ENCODE measurements at regions not wholly inside any gene's neighbourhood (a gene's known extent, or its start where the extent isn't known, plus 50 kb on each side); places are given as distances from the start of the nearest gene placed in this dataset.

GRCh38 chr13:111919286-111919685 is 147.7 kb upstream of the SOX1 start:
- 93% methylated on average over 13 of the region's 13 CpGs; no CpG with 5 or more reads in 1 of the 2 experiments for WGBS, 2 experiments (ENCODE audit: extremely low coverage in 1 of 2, insufficient coverage in 1 of 2, insufficient read length in 1 of 2, insufficient replicate concordance in 2 of 2, low coverage in 1 of 2, low lambda C conversion rate in 2 of 2, missing lambda C conversion rate in 1 of 2)
- no peak overlapping the region for H3K14ac ChIP-seq (ENCODE audit: insufficient read length)
- H2BK120ac ChIP-seq (replicated peaks; ENCODE audit: low read depth, low read length): no peak overlapping the region
- no peaks in the 10 kb centered on the region for H3K27me3 ChIP-seq (replicated peaks in 1 of 4; ENCODE audit: control insufficient read depth in 3 of 4, extremely low read depth in 1 of 4, insufficient read depth in 3 of 4, low read length in 3 of 4)
- H4K5ac ChIP-seq (ENCODE audit: insufficient read length, low read depth, low read length): no peak overlapping the region
- H3K23me2 ChIP-seq (ENCODE audit: low read depth, low read length): no peaks in the 10 kb centered on the region
- H2BK15ac ChIP-seq (ENCODE audit: low read length): no peak overlapping the region
- no peak overlapping the region for H3K4me3 ChIP-seq (ENCODE audit: extremely low read depth in 1 of 4, insufficient read depth in 2 of 4, low read depth in 3 of 4, low read length in 4 of 4)
- no peak overlapping the region for H2BK20ac ChIP-seq (ENCODE audit: low read length)
- no peak overlapping the region for H2BK5ac ChIP-seq (ENCODE audit: low read depth, low read length)
- no peaks in the 10 kb centered on the region for H3K9me3 ChIP-seq (ENCODE audit: insufficient read depth in 2 of 2, low read depth in 1 of 2, low read length in 1 of 2)
- H3K9ac ChIP-seq (replicated peaks in 1 of 4; ENCODE audit: extremely low read depth in 1 of 4, low read depth in 3 of 4, low read length in 3 of 4): no peak overlapping the region
- peaks cover 0 to 6% (median 2%) of the 10 kb centered on the region in 4 experiments; a peak in 3 of 7 replicates for H3K4me1 ChIP-seq (replicated peaks in 1 of 4; ENCODE audit: control insufficient read depth in 3 of 4, insufficient read depth in 4 of 4, low read length in 3 of 4)
- H3K27ac ChIP-seq (ENCODE audit: low read depth, low read length): no peak overlapping the region
- no peak overlapping the region for H4K8ac ChIP-seq (ENCODE audit: extremely low read depth, insufficient read depth, low read length)
- H4K91ac ChIP-seq (replicated peaks; ENCODE audit: insufficient read length, low read length): no peak overlapping the region
- H3K79me1 ChIP-seq (ENCODE audit: low read depth, low read length): no peaks in the 10 kb centered on the region
- no peaks in the 10 kb centered on the region for H4K20me1 ChIP-seq (replicated peaks in 1 of 2; ENCODE audit: control insufficient read depth in 1 of 2, insufficient read depth in 2 of 2, low read length in 2 of 2)
- TF ChIP-seq EGR1 (IDR thresholded peaks at IDR 0.05; ENCODE audit: borderline replicate concordance, low read depth, low read length) (no peak), JUND (IDR thresholded peaks at IDR 0.05; ENCODE audit: low read length) (no peak), SUZ12 (IDR thresholded peaks at IDR 0.05; ENCODE audit: low read length) (no peak)
- no peak overlapping the region for H3K56ac ChIP-seq (replicated peaks; ENCODE audit: insufficient read length, low read depth, low read length)
- no peak overlapping the region for H3K4ac ChIP-seq (replicated peaks; ENCODE audit: insufficient read length, low read depth, low read length)
- POLR2A ChIA-PET (ENCODE audit: partially characterized antibody): no interaction called here
- no peak overlapping the region for H2AFZ ChIP-seq (ENCODE audit: low read length)
- no peak overlapping the region for H2AK5ac ChIP-seq (ENCODE audit: low read depth, low read length)
- FAIRE-seq (no peak), DNase-seq (ENCODE audit: low read depth in 1 of 2, low spot score in 2 of 2) (no peak)
- CTCF ChIA-PET (ENCODE audit: partially characterized antibody): interaction anchor here (1.3 kb wide), 1 partner anchor 13 kb away, joined by 3 read pairs; no protein-coding TSS in a partner anchor
- no peak overlapping the region for H2BK12ac ChIP-seq (ENCODE audit: low read depth, low read length)
- H3K18ac ChIP-seq (ENCODE audit: extremely low read depth, low read length): no peak overlapping the region; the same call in 1 of the 2 replicates
- H3K36me3 ChIP-seq (ENCODE audit: control insufficient read depth in 2 of 4, insufficient read depth in 4 of 4, low read length in 3 of 4): no peaks in the 10 kb centered on the region
- H3K23ac ChIP-seq (ENCODE audit: insufficient read length): no peak overlapping the region
- no peaks in the 10 kb centered on the region for H3K79me2 ChIP-seq (ENCODE audit: control insufficient read depth in 1 of 2, insufficient read depth in 2 of 2, low read length in 2 of 2)
- H3K4me2 ChIP-seq (ENCODE audit: insufficient read depth in 1 of 2, low read depth in 2 of 2, low read length in 2 of 2): no peak overlapping the region
